IMR-90 (cell line): ENCODE measurements at regions not wholly inside any gene's neighbourhood (a gene's known extent, or its start where the extent isn't known, plus 50 kb on each side); places are given as distances from the start of the nearest gene placed in this dataset.

ENCODE experiments used
- ATAC-seq: fragments of 200-7000 bp; cut with Tn5 transposase; 2 replicates; pipeline ENCODE4 v1.9.1; 2020; ENCODE audit warnings: low read depth, mild to moderate bottlenecking, moderate library complexity
- BruUV-seq: library from RNA; stranded (reverse); fragments of 400-500 nt; replicated peaks from 2 replicates; lab custom pipeline; 2021; lab: Mats Ljungman, UMichigan
- CTCF ChIA-PET: fragments of 300-600 bp; formaldehyde crosslinking; extraction: SDS; loops from one replicate; lab custom pipeline; 2021; ENCODE audit warnings: antibody characterized with exemption; lab: Yijun Ruan, JAX
- POLR2A ChIA-PET: fragments of 300-600 bp; sonication (Branson Sonifier 250); formaldehyde crosslinking; loops from one replicate; lab custom pipeline; 2022; ENCODE audit warnings: antibody characterized with exemption; ENCODE audit not compliant: unreplicated experiment; lab: Charles Lee
- DNase-seq: peaks from one replicate; pipeline ENCODE4 v3.0.0; 2013
- H2AFZ ChIP-seq: replicated peaks from 2 replicates; pipeline ENCODE3; 2013; ENCODE audit warnings: low read length, mild to moderate bottlenecking; ENCODE audit not compliant: poor library complexity
- H2AK5ac ChIP-seq: 2 replicates; pipeline ENCODE4 v1.6.1; 2013; ENCODE audit warnings: low read depth, low read length, inconsistent platforms
- H2AK9ac ChIP-seq: replicated peaks from 2 replicates; pipeline ENCODE3; 2013; ENCODE audit warnings: mild to moderate bottlenecking, low read depth, low read length, moderate library complexity; ENCODE audit not compliant: poor library complexity
- H2BK120ac ChIP-seq: 2 replicates; pipeline ENCODE4 v1.6.1; 2013; ENCODE audit warnings: low read depth, low read length, inconsistent platforms
- H2BK15ac ChIP-seq: 3 replicates; pipeline ENCODE4 v1.6.1; 2013; ENCODE audit warnings: low read depth, low read length, inconsistent platforms
- H2BK20ac ChIP-seq: 2 replicates; pipeline ENCODE4 v1.6.1; 2013; ENCODE audit warnings: low read depth, mild to moderate bottlenecking, inconsistent platforms, low read length, moderate library complexity
- H2BK5ac ChIP-seq: 2 replicates; pipeline ENCODE4 v1.6.1; 2013; ENCODE audit warnings: mild to moderate bottlenecking, low read depth, low read length, inconsistent platforms; ENCODE audit not compliant: poor library complexity, severe bottlenecking
- H3K14ac ChIP-seq: replicated peaks from 2 replicates; pipeline ENCODE4 v1.6.1; 2013; ENCODE audit warnings: low read depth, low read length, inconsistent platforms
- H3K18ac ChIP-seq: 2 replicates; pipeline ENCODE4 v1.6.1; 2013; ENCODE audit warnings: low read depth, low read length, control low read depth
- H3K23ac ChIP-seq: 2 replicates; pipeline ENCODE4 v1.6.1; 2013; ENCODE audit warnings: low read depth, low read length, inconsistent platforms
- H3K27ac ChIP-seq: 2 replicates; pipeline ENCODE4 v1.5.1; 2013; ENCODE audit warnings: mild to moderate bottlenecking, control low read depth, low read length; ENCODE audit not compliant: insufficient read depth
- H3K27me3 ChIP-seq: 2 replicates; pipeline ENCODE4 v1.6.1; 2013; ENCODE audit warnings: low read length; ENCODE audit not compliant: control insufficient read depth, insufficient read depth
- H3K36me3 ChIP-seq: 2 replicates; pipeline ENCODE4 v1.6.1; 2013; ENCODE audit warnings: low read length, mixed read lengths; ENCODE audit not compliant: control insufficient read depth, insufficient read depth
- H3K4ac ChIP-seq: 2 replicates; pipeline ENCODE4 v1.6.1; 2013; ENCODE audit warnings: low read depth, low read length, inconsistent platforms
- H3K4me1 ChIP-seq: 2 replicates; pipeline ENCODE4 v1.6.1; 2013; ENCODE audit warnings: low read length, mixed read lengths; ENCODE audit not compliant: control insufficient read depth, insufficient read depth
- H3K4me2 ChIP-seq: 2 replicates; pipeline ENCODE4 v1.6.1; 2013; ENCODE audit warnings: low read depth, mild to moderate bottlenecking, control low read depth, low read length, moderate library complexity
- H3K4me3 ChIP-seq: 2 replicates; pipeline ENCODE4 v1.5.1; 2013; ENCODE audit warnings: low read depth, mild to moderate bottlenecking, control low read depth, low read length, moderate library complexity; ENCODE audit not compliant: insufficient read depth
- H3K56ac ChIP-seq: 2 replicates; pipeline ENCODE4 v1.6.1; 2013; ENCODE audit warnings: low read length, inconsistent platforms; ENCODE audit not compliant: insufficient read depth; ENCODE audit errors: extremely low read depth
- H3K79me1 ChIP-seq, 2 experiments: 2 replicates each; pipeline ENCODE4 v1.6.1; 2013; ENCODE audit warnings: low read length in 2 of 2, inconsistent platforms in 1 of 2, low read depth in 1 of 2
- H3K9ac ChIP-seq: 2 replicates; pipeline ENCODE4 v1.6.1; 2013; ENCODE audit warnings: low read depth, low read length, control low read depth
- H3K9me1 ChIP-seq: 2 replicates; pipeline ENCODE4 v1.6.1; 2013; ENCODE audit warnings: low read length, inconsistent platforms; ENCODE audit not compliant: insufficient read depth
- H3K9me3 ChIP-seq: 2 replicates; pipeline ENCODE4 v1.6.1; 2013; ENCODE audit warnings: low read length; ENCODE audit not compliant: control insufficient read depth, insufficient read depth
- H4K20me1 ChIP-seq: 2 replicates; pipeline ENCODE4 v1.6.1; 2013; ENCODE audit warnings: low read length, inconsistent platforms; ENCODE audit not compliant: insufficient read depth
- H4K5ac ChIP-seq: 2 replicates; pipeline ENCODE4 v1.6.1; 2013; ENCODE audit warnings: mild to moderate bottlenecking, low read depth, low read length, control low read depth
- H4K8ac ChIP-seq, 2 experiments: 2 replicates each; pipeline ENCODE4 v1.6.1; 2013; ENCODE audit warnings: low read depth in 2 of 2, low read length in 2 of 2, control low read depth in 1 of 2, inconsistent platforms in 1 of 2
- H4K91ac ChIP-seq: 2 replicates; pipeline ENCODE4 v1.6.1; 2013; ENCODE audit warnings: low read depth, low read length, inconsistent platforms; ENCODE audit not compliant: insufficient read depth
- CTCF ChIP-seq: conservative IDR thresholded peaks from 2 replicates; pipeline ENCODE4 v1.5.1; 2012; ENCODE audit warnings: mild to moderate bottlenecking, low read depth, low read length, improper control_type of control experiment
- FOS ChIP-seq: fragments of 150-350 bp; IDR thresholded peaks from 2 replicates; pipeline ENCODE4 v1.6.1; 2016; ENCODE audit warnings: low read depth, low read length
- MAZ ChIP-seq: IDR thresholded peaks from 2 replicates; pipeline ENCODE4 v1.6.1; 2012; ENCODE audit warnings: low read depth, mild to moderate bottlenecking, low read length, improper control_type of control experiment, moderate library complexity, borderline replicate concordance
- RCOR1 ChIP-seq: IDR thresholded peaks from 2 replicates; pipeline ENCODE4 v1.6.1; 2012; ENCODE audit warnings: mild to moderate bottlenecking, low read length, improper control_type of control experiment; ENCODE audit not compliant: insufficient replicate concordance
- SMC3 ChIP-seq: fragments of 150-350 bp; IDR thresholded peaks from 2 replicates; pipeline ENCODE4 v1.6.1; 2016; ENCODE audit warnings: low read depth, mild to moderate bottlenecking, antibody characterized with exemption, low read length, moderate library complexity
- dilution Hi-C: fragments of 300-500 bp; cut with HindIII; formaldehyde crosslinking; loops from one replicate; pipeline ENCODE4 v1.14.3; 2018; ENCODE audit warnings: low sequenced_read_pairs; ENCODE audit not compliant: unreplicated experiment
- in situ Hi-C: fragments of 300-500 bp; cut with MboI; formaldehyde crosslinking; loops from 3 replicates; pipeline ENCODE4 v1.14.3; 2019; ENCODE audit warnings: low sequenced_read_pairs, inconsistent platforms, mixed read lengths
- intact Hi-C: fragments of 100-400 bp; cut with micrococcal nuclease; formaldehyde crosslinking; loops from 2 replicates; pipeline ENCODE4 v1.10.0; 2022

DNA sequence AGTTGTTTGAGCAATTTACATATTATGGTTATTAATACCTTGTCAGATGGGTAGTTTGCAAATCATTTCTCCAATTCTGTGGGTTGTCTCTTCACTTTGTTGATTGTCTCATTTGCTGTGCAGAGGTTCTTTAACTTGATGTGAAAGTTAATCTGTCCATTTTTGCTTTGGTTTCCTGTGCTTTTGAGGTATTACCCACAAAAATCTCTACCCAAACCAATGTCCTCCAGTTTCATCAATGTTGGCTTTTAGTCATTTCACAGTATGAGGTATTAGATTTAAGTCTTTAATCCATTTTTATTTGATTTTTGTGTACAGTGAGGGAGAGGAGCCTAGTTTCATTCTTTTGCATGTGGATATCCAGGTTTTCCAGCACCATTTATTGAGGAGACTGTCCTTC lies 82.4 kb downstream of the MRPS30 start:
- no peak overlapping the region for H4K8ac ChIP-seq
- H3K56ac ChIP-seq, result no peak overlapping the region
- no TSS peak for BruUV-seq
- no peaks in the 10 kb centered on the region for H3K4me1 ChIP-seq
- H3K4me3 ChIP-seq, result no peak overlapping the region
- peaks cover 2% of the 10 kb centered on the region; the same call in 1 of the 2 replicates for H3K9me3 ChIP-seq
- no peak overlapping the region for H3K14ac ChIP-seq
- DNase-seq (no peak), ATAC-seq (no peak)
- no peak overlapping the region for H2BK5ac ChIP-seq
- no peak overlapping the region for H4K91ac ChIP-seq
- H3K4me2 ChIP-seq, result no peak overlapping the region
- H3K36me3 ChIP-seq, result no peaks in the 10 kb centered on the region
- no peak overlapping the region for H3K27ac ChIP-seq
- H2AK5ac ChIP-seq, result no peak overlapping the region
- no peak for TF ChIP-seq FOS
- no peak for TF ChIP-seq SMC3
- no peak for TF ChIP-seq CTCF
- TF ChIP-seq RCOR1, result no peak
- TF ChIP-seq MAZ, result no peak
- intact Hi-C loops, result no loop called here
- H3K79me1 ChIP-seq, result no peaks in the 10 kb centered on the region
- H4K20me1 ChIP-seq, result no peaks in the 10 kb centered on the region
- no peak overlapping the region for H2BK20ac ChIP-seq
- H3K4ac ChIP-seq, result no peak overlapping the region
- H3K9ac ChIP-seq, result no peak overlapping the region
- POLR2A ChIA-PET, result no interaction called here
- no peak overlapping the region for H2BK120ac ChIP-seq
- dilution Hi-C loops, result no loop called here
- no peak overlapping the region for H2AFZ ChIP-seq
- no peak overlapping the region for H3K18ac ChIP-seq
- no peak overlapping the region for H2BK15ac ChIP-seq
- no peak overlapping the region for H2AK9ac ChIP-seq
- in situ Hi-C loops, result no loop called here
- H3K9me1 ChIP-seq, result no peaks in the 10 kb centered on the region
- no peaks in the 10 kb centered on the region for H3K27me3 ChIP-seq
- no peak overlapping the region for H4K5ac ChIP-seq
- CTCF ChIA-PET, result no interaction called here
- no peak overlapping the region for H3K23ac ChIP-seq
